HepG2 (cell line): ENCODE measurements at regions not wholly inside any gene's neighbourhood (a gene's known extent, or its start where the extent isn't known, plus 50 kb on each side); places are given as distances from the start of the nearest gene placed in this dataset.

Source experiments
- ATF7 ChIP-seq, 2 experiments: fragments of 450-650 bp in 1 of 2; sonication (generic) in 1 of 2; formaldehyde crosslinking in 1 of 2; IDR thresholded peaks; 2 replicates each; pipeline versions ENCODE4 v1.4.0 to v1.6.1; 2016 to 2020; ENCODE audit warnings: antibody characterized with exemption in 1 of 2, mild to moderate bottlenecking in 1 of 2, missing genetic modification reagents in 1 of 2
- BRD4 ChIP-seq: sonication (generic); formaldehyde crosslinking; IDR thresholded peaks from 2 replicates; pipeline ENCODE4 v1.4.0; 2020; ENCODE audit warnings: missing genetic modification reagents
- CHD4 ChIP-seq: fragments of 200-600 bp; sonication (generic); IDR thresholded peaks from 2 replicates; pipeline ENCODE4 v1.7.0; 2017; ENCODE audit warnings: mild to moderate bottlenecking, low read length, borderline replicate concordance
- IRF1 ChIP-seq: sonication (generic); formaldehyde crosslinking; IDR thresholded peaks from 2 replicates; pipeline ENCODE4 v1.4.0; 2020; ENCODE audit warnings: low read depth, mild to moderate bottlenecking, missing genetic modification reagents
- POLR2AphosphoS5 ChIP-seq: IDR thresholded peaks from 2 replicates; pipeline ENCODE4 v1.6.1; 2012; ENCODE audit warnings: low read depth, low read length
- SMC3 ChIP-seq: IDR thresholded peaks from 2 replicates; pipeline ENCODE4 v1.6.1; 2011; ENCODE audit warnings: low read length, improper control_type of control experiment
- ZNF547 ChIP-seq: sonication (generic); formaldehyde crosslinking; IDR thresholded peaks from 2 replicates; pipeline ENCODE4 v1.5.1; 2020; ENCODE audit warnings: mild to moderate bottlenecking, missing genetic modification reagents
- TF ChIP-seq, protein P1 (sequence below): sonication (generic); formaldehyde crosslinking; IDR thresholded peaks from 2 replicates; pipeline ENCODE4 v1.5.0; 2020; ENCODE audit warnings: mild to moderate bottlenecking, missing genetic modification reagents, moderate library complexity
- TF ChIP-seq, protein P2 (sequence below), 2 experiments: sonication (generic) in 1 of 2; formaldehyde crosslinking in 1 of 2; IDR thresholded peaks; 2 replicates each; pipeline versions ENCODE4 v1.4.0 to v1.6.1; 2018 to 2020; ENCODE audit warnings: missing genetic modification reagents in 2 of 2, borderline replicate concordance in 1 of 2, low read depth in 1 of 2, mild to moderate bottlenecking in 1 of 2, missing biosample characterization in 1 of 2
- TF ChIP-seq, protein P3 (sequence below): IDR thresholded peaks from 2 replicates; pipeline ENCODE4 v1.6.1; 2012; ENCODE audit warnings: low read depth, low read length, improper control_type of control experiment

GRCh38 chr5:36494841-36495601 lies 111.4 kb upstream of the SLC1A3 start:
- no peak for TF ChIP-seq BRD4 (CRISPR knock-in tag)
- no peak for TF ChIP-seq ATF7 (IDR thresholded peaks at IDR 0.05)
- TF ChIP-seq ATF7 (CRISPR knock-in tag; IDR thresholded peaks at IDR 0.05): no peak
- no peak for TF ChIP-seq SMC3
- TF ChIP-seq, protein P1, sequence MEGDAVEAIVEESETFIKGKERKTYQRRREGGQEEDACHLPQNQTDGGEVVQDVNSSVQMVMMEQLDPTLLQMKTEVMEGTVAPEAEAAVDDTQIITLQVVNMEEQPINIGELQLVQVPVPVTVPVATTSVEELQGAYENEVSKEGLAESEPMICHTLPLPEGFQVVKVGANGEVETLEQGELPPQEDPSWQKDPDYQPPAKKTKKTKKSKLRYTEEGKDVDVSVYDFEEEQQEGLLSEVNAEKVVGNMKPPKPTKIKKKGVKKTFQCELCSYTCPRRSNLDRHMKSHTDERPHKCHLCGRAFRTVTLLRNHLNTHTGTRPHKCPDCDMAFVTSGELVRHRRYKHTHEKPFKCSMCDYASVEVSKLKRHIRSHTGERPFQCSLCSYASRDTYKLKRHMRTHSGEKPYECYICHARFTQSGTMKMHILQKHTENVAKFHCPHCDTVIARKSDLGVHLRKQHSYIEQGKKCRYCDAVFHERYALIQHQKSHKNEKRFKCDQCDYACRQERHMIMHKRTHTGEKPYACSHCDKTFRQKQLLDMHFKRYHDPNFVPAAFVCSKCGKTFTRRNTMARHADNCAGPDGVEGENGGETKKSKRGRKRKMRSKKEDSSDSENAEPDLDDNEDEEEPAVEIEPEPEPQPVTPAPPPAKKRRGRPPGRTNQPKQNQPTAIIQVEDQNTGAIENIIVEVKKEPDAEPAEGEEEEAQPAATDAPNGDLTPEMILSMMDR (CRISPR knock-in tag): no peak
- TF ChIP-seq IRF1 (CRISPR knock-in tag): no peak
- TF ChIP-seq, protein P2, sequence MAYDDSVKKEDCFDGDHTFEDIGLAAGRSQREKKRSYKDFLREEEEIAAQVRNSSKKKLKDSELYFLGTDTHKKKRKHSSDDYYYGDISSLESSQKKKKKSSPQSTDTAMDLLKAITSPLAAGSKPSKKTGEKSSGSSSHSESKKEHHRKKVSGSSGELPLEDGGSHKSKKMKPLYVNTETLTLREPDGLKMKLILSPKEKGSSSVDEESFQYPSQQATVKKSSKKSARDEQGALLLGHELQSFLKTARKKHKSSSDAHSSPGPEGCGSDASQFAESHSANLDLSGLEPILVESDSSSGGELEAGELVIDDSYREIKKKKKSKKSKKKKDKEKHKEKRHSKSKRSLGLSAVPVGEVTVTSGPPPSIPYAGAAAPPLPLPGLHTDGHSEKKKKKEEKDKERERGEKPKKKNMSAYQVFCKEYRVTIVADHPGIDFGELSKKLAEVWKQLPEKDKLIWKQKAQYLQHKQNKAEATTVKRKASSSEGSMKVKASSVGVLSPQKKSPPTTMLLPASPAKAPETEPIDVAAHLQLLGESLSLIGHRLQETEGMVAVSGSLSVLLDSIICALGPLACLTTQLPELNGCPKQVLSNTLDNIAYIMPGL (CRISPR knock-in tag; IDR thresholded peaks at IDR 0.05; ENCODE audit: borderline replicate concordance in 1 of 2, low read depth in 1 of 2): no peak
- TF ChIP-seq CHD4: no peak
- TF ChIP-seq, protein P3, sequence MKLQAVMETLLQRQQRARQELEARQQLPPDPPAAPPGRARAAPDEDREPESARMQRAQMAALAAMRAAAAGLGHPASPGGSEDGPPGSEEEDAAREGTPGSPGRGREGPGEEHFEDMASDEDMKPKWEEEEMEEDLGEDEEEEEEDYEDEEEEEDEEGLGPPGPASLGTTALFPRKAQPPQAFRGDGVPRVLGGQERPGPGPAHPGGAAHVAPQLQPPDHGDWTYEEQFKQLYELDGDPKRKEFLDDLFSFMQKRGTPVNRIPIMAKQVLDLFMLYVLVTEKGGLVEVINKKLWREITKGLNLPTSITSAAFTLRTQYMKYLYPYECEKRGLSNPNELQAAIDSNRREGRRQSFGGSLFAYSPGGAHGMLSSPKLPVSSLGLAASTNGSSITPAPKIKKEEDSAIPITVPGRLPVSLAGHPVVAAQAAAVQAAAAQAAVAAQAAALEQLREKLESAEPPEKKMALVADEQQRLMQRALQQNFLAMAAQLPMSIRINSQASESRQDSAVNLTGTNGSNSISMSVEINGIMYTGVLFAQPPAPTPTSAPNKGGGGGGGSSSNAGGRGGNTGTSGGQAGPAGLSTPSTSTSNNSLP: no peak
- no peak for TF ChIP-seq ZNF547
- no peak for TF ChIP-seq POLR2AphosphoS5
